ENCODE measurements at regions not wholly inside any gene's neighbourhood (a gene's known extent, or its start where the extent isn't known, plus 50 kb on each side); places are given as distances from the start of the nearest gene placed in this dataset.

- DNase-seq (ENCODE audit: low read depth in 1 of 2, low spot score in 1 of 2): no peak
Observed at GRCh38 chr15:62603742-62604141, 438.7 kb upstream of the C2CD4B start.

- no peak for DNase-seq (ENCODE audit: low read depth in 1 of 2, low spot score in 1 of 2)
Observed at GRCh38 chr15:62605282-62605681, 437.3 kb upstream of the TPM1 start.

- DNase-seq (ENCODE audit: low read depth in 1 of 2, low spot score in 1 of 2): no peak
Observed at GRCh38 chr15:62606376-62607113, 436.0 kb upstream of the TPM1 start.

GRCh38 chr15:62607114-62607462 is 435.5 kb upstream of the TPM1 start:
- DNase-seq (ENCODE audit: low read depth in 1 of 2, low spot score in 1 of 2): no peak

- DNase-seq (ENCODE audit: low read depth in 1 of 2, low spot score in 1 of 2): no peak
Observed at GRCh38 chr15:62607643-62608042, 434.9 kb upstream of the TPM1 start.

- DNase-seq (ENCODE audit: low read depth in 1 of 2, low spot score in 1 of 2): no peak
Observed at GRCh38 chr15:62608369-62608768, 434.2 kb upstream of the TPM1 start.

- no peak for DNase-seq (ENCODE audit: low read depth in 1 of 2, low spot score in 1 of 2)
Observed at GRCh38 chr15:62610265-62610869, 432.2 kb upstream of the TPM1 start.

- DNase-seq (ENCODE audit: low read depth in 1 of 2, low spot score in 1 of 2): no peak
Observed at GRCh38 chr15:62611002-62611401, 431.5 kb upstream of the TPM1 start.

GRCh38 chr15:62612183-62612733 is 430.3 kb upstream of the TPM1 start:
- DNase-seq (ENCODE audit: low read depth in 1 of 2, low spot score in 1 of 2): no peak

- DNase-seq (ENCODE audit: low read depth in 1 of 2, low spot score in 1 of 2): no peak
Observed at GRCh38 chr15:62612771-62613170, 429.8 kb upstream of the TPM1 start.

GRCh38 chr15:62616746-62617145 is 425.8 kb upstream of the TPM1 start:
- no peak for DNase-seq (ENCODE audit: low read depth in 1 of 2, low spot score in 1 of 2)

- DNase-seq (ENCODE audit: low read depth in 1 of 2, low spot score in 1 of 2): no peak
Observed at GRCh38 chr15:62617741-62618140, 424.8 kb upstream of the TPM1 start.

GRCh38 chr15:62618432-62618831 is 424.1 kb upstream of the TPM1 start:
- no peak for DNase-seq (ENCODE audit: low read depth in 1 of 2, low spot score in 1 of 2)

GRCh38 chr15:62618846-62619504 is 423.6 kb upstream of the TPM1 start:
- DNase-seq (ENCODE audit: low read depth in 1 of 2, low spot score in 1 of 2): no peak

- DNase-seq (ENCODE audit: low read depth in 1 of 2, low spot score in 1 of 2): no peak
Observed at GRCh38 chr15:62619526-62619925, 423.0 kb upstream of the TPM1 start.

GRCh38 chr15:62622775-62623174 is 419.8 kb upstream of the TPM1 start:
- DNase-seq (ENCODE audit: low read depth in 1 of 2, low spot score in 1 of 2): no peak

GRCh38 chr15:62624547-62625378 is 417.8 kb upstream of the TPM1 start:
- DNase-seq (ENCODE audit: low read depth in 1 of 2, low spot score in 1 of 2): no peak

GRCh38 chr15:62625429-62626033 is 417.0 kb upstream of the TPM1 start:
- DNase-seq (ENCODE audit: low read depth in 1 of 2, low spot score in 1 of 2): no peak

GRCh38 chr15:62626903-62627302 is 415.6 kb upstream of the TPM1 start:
- no peak for DNase-seq (ENCODE audit: low read depth in 1 of 2, low spot score in 1 of 2)

- DNase-seq (ENCODE audit: low read depth in 1 of 2, low spot score in 1 of 2): no peak
Observed at GRCh38 chr15:62631076-62631724, 411.3 kb upstream of the TPM1 start.
